Karpas-422 (cell line): ENCODE measurements at regions not wholly inside any gene's neighbourhood (a gene's known extent, or its start where the extent isn't known, plus 50 kb on each side); places are given as distances from the start of the nearest gene placed in this dataset.
A peak's percentile ranks its signal among the peaks of the same experiment; 100 is the strongest.

Experiments
- DNase-seq: peaks from one replicate; pipeline ENCODE4 v3.0.0-alpha.2; 2015
- H2AFZ ChIP-seq: fragments of 200-600 bp; sonication (generic); 2 replicates; pipeline ENCODE4 v1.6.1; 2014; ENCODE audit warnings: antibody characterized with exemption, low read length, mixed read lengths
- H3K27ac ChIP-seq: fragments of 200-600 bp; sonication (generic); 2 replicates; pipeline ENCODE4 v1.5.1; 2014; ENCODE audit warnings: mild to moderate bottlenecking, low read length, moderate library complexity
- H3K27me3 ChIP-seq: fragments of 200-600 bp; sonication (generic); 2 replicates; pipeline ENCODE4 v1.6.1; 2014; ENCODE audit warnings: low read length, mixed read lengths
- H3K36me3 ChIP-seq: fragments of 200-600 bp; sonication (generic); 2 replicates; pipeline ENCODE4 v1.6.1; 2014; ENCODE audit warnings: low read length, mixed read lengths; ENCODE audit not compliant: insufficient read depth
- H3K4me1 ChIP-seq: fragments of 200-600 bp; sonication (generic); 2 replicates; pipeline ENCODE4 v1.6.1; 2014; ENCODE audit warnings: mild to moderate bottlenecking, low read length, mixed read lengths
- H3K4me2 ChIP-seq: fragments of 200-600 bp; sonication (generic); 2 replicates; pipeline ENCODE4 v1.6.1; 2014; ENCODE audit warnings: low read length, low read depth, mild to moderate bottlenecking; ENCODE audit not compliant: poor library complexity, severe bottlenecking
- H3K4me3 ChIP-seq: fragments of 200-600 bp; sonication (generic); 2 replicates; pipeline ENCODE4 v1.5.1; 2014; ENCODE audit warnings: mild to moderate bottlenecking, antibody characterized with exemption, low read length, mixed read lengths
- H3K79me2 ChIP-seq: fragments of 200-600 bp; sonication (generic); 2 replicates; pipeline ENCODE4 v1.6.1; 2014; ENCODE audit warnings: mild to moderate bottlenecking, low read length, mixed read lengths
- H3K9ac ChIP-seq: fragments of 200-600 bp; sonication (generic); 2 replicates; pipeline ENCODE4 v1.6.0; 2014; ENCODE audit warnings: low read length
- H3K9me2 ChIP-seq: fragments of 200-600 bp; sonication (generic), shearing (Covaris generic); replicated peaks from 2 replicates; pipeline ENCODE4 v1.6.0; 2014; ENCODE audit warnings: mild to moderate bottlenecking, low read length, moderate library complexity; ENCODE audit not compliant: insufficient read depth
- H3K9me3 ChIP-seq: fragments of 300-700, 200-600 bp; sonication (generic); 2 replicates; pipeline ENCODE4 v1.6.1; 2014; ENCODE audit warnings: low read length, mixed read lengths
- H4K20me1 ChIP-seq: fragments of 200-600 bp; sonication (generic); 2 replicates; pipeline ENCODE4 v1.6.1; 2014; ENCODE audit warnings: mild to moderate bottlenecking, antibody characterized with exemption, low read length, low read depth; ENCODE audit not compliant: insufficient read depth

DNA sequence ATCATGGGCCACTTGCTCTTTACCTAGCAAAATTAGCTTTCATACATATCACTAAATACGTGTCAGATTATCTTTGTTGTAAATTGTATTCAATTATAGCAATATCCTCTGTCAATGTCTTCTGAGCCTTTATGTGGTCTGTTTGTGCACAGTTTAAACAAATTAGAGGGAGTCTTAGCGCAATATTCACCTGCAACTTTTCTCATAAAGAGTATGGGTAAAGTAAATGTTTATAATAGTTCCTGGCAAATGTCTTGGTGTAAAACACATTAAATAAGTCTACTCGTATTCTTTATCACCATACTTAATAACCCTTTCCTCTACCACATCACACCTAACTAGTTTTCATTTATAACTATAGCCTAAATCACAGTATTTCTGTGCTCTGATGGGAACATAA is 169.0 kb downstream of the PCSK1 start:
- H3K27ac ChIP-seq, result no peak overlapping the region
- no peak overlapping the region for H3K9ac ChIP-seq
- H3K4me1 ChIP-seq, result peaks cover 9% of the 10 kb centered on the region
- no peak overlapping the region for H2AFZ ChIP-seq
- no peak overlapping the region for H3K4me2 ChIP-seq
- H3K9me3 ChIP-seq, result 0 out of 2 replicates have a peak, but pooled peaks cover 5% of the 10 kb centered on the region
- H4K20me1 ChIP-seq, result no peaks in the 10 kb centered on the region
- H3K4me3 ChIP-seq, result no peak overlapping the region
- H3K36me3 ChIP-seq, result no peaks in the 10 kb centered on the region
- no peaks in the 10 kb centered on the region for H3K27me3 ChIP-seq
- DNase-seq, result no peak
- no peaks in the 10 kb centered on the region for H3K9me2 ChIP-seq
- H3K79me2 ChIP-seq, result no peaks in the 10 kb centered on the region

DNA sequence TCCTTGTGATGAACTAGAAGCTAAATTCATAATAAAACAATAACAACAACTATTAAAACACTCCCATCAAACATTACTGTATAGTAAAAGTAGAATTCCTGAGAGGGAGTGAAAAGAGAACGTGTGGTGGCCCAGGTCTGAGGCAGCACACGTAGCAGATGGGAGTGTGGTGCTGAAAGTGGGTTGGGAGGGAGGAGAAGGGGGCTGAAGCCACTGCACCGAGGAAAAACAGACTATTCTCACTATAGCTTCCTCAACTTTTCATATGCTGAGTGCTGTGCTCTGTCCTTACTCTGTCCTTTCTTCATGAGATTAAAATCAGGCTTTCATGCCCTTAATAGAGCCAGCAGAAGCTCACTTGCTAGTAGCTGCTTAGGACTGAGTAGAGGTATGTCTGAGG is 170.9 kb downstream of the PCSK1 start:
- no peak for DNase-seq
- Histone ChIP-seq H3K27me3 (no peaks in the 10 kb centered on the region), H3K27ac (no peak overlapping the region), H4K20me1 (no peaks in the 10 kb centered on the region), H3K4me2 (no peak overlapping the region), H3K4me3 (no peak overlapping the region), H3K9me3 (0 out of 2 replicates have a peak, but pooled peaks cover 5% of the 10 kb centered on the region), H3K9ac (no peak overlapping the region), H3K9me2 (no peaks in the 10 kb centered on the region), H3K36me3 (no peaks in the 10 kb centered on the region), H2AFZ (no peak overlapping the region), H3K79me2 (no peaks in the 10 kb centered on the region), H3K4me1 (peaks cover 15% of the 10 kb centered on the region)

DNA sequence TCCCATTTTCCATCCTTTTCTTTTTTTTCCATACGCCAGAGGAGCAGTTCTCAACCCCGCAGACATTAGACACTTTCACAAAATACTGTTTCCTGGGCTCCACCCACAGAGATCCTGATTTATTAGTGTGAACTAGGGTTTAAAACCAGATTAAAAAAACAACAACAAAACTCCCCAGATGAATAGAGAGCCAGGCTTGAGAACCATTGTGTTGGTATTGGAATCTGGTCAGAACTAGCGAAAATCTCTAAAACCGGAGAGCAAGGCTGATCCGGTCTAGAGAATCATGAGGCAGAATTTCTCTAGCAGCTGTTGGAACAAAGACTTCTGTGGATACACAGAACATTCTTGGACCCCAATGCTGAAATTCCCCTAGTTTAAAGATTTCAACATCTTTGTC is 173.0 kb downstream of the PCSK1 start:
- no peak overlapping the region for H3K4me2 ChIP-seq
- no peaks in the 10 kb centered on the region for H3K9me2 ChIP-seq
- no peaks in the 10 kb centered on the region for H3K79me2 ChIP-seq
- H2AFZ ChIP-seq, result no peak overlapping the region
- H4K20me1 ChIP-seq, result no peaks in the 10 kb centered on the region
- H3K9me3 ChIP-seq, result no peaks in the 10 kb centered on the region
- H3K9ac ChIP-seq, result no peak overlapping the region
- H3K36me3 ChIP-seq, result no peaks in the 10 kb centered on the region
- H3K27ac ChIP-seq, result no peak overlapping the region
- peaks cover 17% of the 10 kb centered on the region for H3K4me1 ChIP-seq
- DNase-seq, result no peak
- H3K27me3 ChIP-seq, result no peaks in the 10 kb centered on the region
- no peak overlapping the region for H3K4me3 ChIP-seq

DNA sequence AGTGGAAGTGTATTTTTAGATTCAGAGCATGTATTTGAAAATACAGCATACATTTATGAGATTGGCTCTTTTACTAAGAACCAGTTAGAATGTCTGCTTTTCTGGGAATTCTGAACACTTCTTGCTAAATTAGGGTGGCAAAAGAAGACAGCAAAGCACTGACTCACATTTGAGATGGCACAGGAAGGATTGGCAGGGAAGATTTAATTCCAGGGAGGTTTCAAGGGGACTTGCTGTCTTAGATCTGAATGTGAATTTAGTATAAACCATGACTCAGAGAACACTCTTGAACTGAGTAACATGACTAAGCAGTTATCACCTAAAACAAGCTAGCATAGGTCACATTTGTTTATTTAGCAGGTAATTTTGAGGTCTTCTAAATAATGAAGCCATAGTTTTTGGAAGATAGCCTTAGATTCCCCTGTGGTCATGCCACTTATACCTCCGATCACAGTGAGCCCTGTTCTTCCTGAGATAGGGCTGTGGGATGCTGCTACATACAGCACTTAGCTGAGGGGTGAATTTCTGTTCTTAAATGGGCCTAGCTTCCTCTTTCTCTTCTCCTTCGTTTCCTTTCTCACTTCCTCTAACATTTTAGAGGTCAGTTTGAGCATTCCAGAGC is 173.8 kb downstream of the PCSK1 start:
- Histone ChIP-seq H3K27me3 (no peaks in the 10 kb centered on the region), H3K79me2 (no peaks in the 10 kb centered on the region), H3K9me2 (no peaks in the 10 kb centered on the region), H2AFZ (peak overlapping the region; percentile 75; the same call in 1 of the 2 replicates), H3K9ac (peak overlapping the region; percentile 27; the same call in 1 of the 2 replicates), H3K9me3 (no peaks in the 10 kb centered on the region), H4K20me1 (no peaks in the 10 kb centered on the region), H3K4me1 (peaks cover 17% of the 10 kb centered on the region), H3K27ac (no peak overlapping the region), H3K36me3 (no peaks in the 10 kb centered on the region), H3K4me2 (peak overlapping the region; percentile 38), H3K4me3 (no peak overlapping the region)
- DNase-seq, result peak; percentile 57

DNA sequence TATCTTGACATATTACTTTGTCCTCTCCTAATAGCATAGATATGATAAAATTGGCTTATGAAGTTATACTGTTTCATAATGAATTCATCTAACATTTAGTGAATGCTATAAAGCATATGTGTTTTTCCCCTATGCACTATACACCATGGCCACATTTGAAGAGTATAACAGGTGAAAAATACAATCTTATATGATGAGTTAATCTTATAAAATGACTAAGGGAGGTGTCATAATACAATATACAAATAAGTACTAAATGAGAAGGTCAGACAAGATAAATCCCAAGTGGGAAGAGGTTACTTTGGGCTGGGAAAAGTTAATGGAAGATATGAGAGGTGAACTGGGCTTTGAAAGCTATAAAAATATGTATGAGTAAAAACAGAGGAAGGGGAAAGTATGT is 174.4 kb downstream of the PCSK1 start:
- H3K9ac ChIP-seq, result no peak overlapping the region
- no peak overlapping the region for H3K4me3 ChIP-seq
- H4K20me1 ChIP-seq, result no peaks in the 10 kb centered on the region
- DNase-seq, result no peak
- H3K27ac ChIP-seq, result no peak overlapping the region
- H3K4me1 ChIP-seq, result peaks cover 17% of the 10 kb centered on the region
- H3K36me3 ChIP-seq, result no peaks in the 10 kb centered on the region
- H2AFZ ChIP-seq, result no peak overlapping the region; the same call in 1 of the 2 replicates
- no peaks in the 10 kb centered on the region for H3K9me3 ChIP-seq
- H3K79me2 ChIP-seq, result no peaks in the 10 kb centered on the region
- H3K9me2 ChIP-seq, result no peaks in the 10 kb centered on the region
- H3K4me2 ChIP-seq, result peak overlapping the region; percentile 38
- no peaks in the 10 kb centered on the region for H3K27me3 ChIP-seq

DNA sequence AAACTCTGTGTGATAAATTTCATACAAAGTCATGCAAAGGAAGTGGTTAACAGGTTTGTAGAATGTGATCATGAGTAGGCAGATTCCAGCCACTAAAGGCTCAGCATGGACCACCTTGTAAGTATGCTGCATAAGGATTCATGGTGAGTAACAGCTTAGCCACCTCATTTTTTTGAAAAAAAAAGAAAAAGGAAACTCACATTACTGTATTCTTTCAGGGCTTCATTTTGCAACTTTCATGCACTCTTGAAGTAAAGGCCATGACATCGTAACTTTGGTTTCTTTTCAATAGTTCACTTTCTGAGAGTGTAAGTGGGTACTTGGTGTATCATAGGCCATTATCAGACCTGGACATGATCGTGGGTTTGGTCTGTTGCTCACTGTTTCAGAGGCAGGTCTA is 175.1 kb downstream of the PCSK1 start:
- no peaks in the 10 kb centered on the region for H4K20me1 ChIP-seq
- H3K27me3 ChIP-seq, result no peaks in the 10 kb centered on the region
- no peak overlapping the region for H3K4me2 ChIP-seq
- H3K9me2 ChIP-seq, result no peaks in the 10 kb centered on the region
- H3K9me3 ChIP-seq, result no peaks in the 10 kb centered on the region
- H2AFZ ChIP-seq, result no peak overlapping the region
- no peak overlapping the region for H3K9ac ChIP-seq
- H3K4me3 ChIP-seq, result no peak overlapping the region
- no peaks in the 10 kb centered on the region for H3K79me2 ChIP-seq
- no peak overlapping the region for H3K27ac ChIP-seq
- DNase-seq, result no peak
- H3K4me1 ChIP-seq, result peaks cover 17% of the 10 kb centered on the region
- no peaks in the 10 kb centered on the region for H3K36me3 ChIP-seq

DNA sequence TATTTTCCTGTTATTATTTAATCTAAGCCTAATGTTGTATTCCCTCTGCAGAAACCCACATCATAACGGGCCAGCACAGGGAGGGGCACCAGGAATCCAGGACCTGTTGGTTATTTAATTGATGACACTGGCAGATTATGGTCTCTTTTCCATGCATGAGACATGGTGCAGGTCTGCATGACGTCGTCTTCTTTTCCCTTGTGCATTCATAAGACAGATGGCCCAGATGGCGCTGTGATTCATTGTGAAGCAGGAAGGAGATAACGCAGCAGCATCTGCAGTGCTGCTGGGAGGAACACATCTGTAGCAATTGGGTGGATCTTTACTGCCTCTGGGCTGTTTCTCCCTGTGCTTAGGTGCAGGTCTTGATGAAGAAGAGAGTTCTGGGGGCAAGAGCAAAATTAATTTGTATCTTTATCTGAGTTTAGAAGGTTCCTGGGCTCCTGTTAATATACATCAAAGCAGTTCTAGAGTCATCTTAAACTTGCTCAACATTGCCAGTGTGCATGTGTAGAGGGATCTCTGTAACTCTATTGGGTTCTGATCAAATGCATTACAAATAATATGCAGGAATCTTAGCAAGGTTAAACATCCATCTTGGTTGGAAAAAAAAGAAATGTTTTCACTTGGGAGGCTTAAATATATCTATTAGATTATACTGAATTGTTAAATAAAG is 176.1 kb downstream of the PCSK1 start:
- H3K79me2 ChIP-seq, result no peaks in the 10 kb centered on the region
- H3K9ac ChIP-seq, result no peak overlapping the region
- DNase-seq, result peak; percentile 65
- no peak overlapping the region for H3K4me2 ChIP-seq
- H3K9me3 ChIP-seq, result no peaks in the 10 kb centered on the region
- no peaks in the 10 kb centered on the region for H3K36me3 ChIP-seq
- H3K9me2 ChIP-seq, result no peaks in the 10 kb centered on the region
- no peak overlapping the region for H3K4me3 ChIP-seq
- H3K4me1 ChIP-seq, result peaks cover 17% of the 10 kb centered on the region
- no peak overlapping the region for H2AFZ ChIP-seq
- H3K27ac ChIP-seq, result no peak overlapping the region
- no peaks in the 10 kb centered on the region for H4K20me1 ChIP-seq
- H3K27me3 ChIP-seq, result no peaks in the 10 kb centered on the region

DNA sequence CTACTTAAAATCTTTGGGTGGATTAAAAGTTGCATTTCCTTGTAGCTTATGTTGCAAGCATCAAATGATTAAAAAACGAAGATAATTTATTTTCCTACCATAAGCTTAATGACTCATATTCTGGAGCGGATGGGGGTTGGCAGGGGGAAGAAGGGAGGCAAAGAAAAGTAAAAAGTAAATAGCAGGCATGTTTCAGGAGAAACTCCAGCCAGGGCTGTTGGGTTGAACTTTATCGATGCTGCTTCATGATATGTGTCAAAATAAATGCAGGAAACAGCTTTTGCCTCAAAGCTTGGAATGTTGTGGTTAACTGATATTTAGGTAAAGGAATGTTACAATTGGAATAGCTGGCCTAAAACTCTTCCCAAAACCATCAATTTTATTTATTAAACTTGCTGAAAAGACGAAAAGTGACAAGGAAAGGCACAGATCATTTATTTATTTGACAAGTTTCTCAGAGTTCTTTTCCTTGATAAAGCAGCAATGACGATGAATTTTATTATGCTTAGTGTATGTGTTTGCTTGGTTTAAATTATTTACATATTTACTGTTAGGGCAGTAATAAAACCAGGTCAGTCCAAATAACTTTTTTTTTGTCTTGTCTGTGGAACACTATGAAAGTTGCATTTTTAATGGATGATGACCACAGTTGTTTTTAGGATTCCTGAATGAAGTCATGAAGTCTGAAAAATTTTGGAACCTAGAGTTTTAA is 177.9 kb downstream of the PCSK1 start:
- no peaks in the 10 kb centered on the region for H3K9me3 ChIP-seq
- H3K4me3 ChIP-seq, result no peak overlapping the region
- H3K9ac ChIP-seq, result no peak overlapping the region
- peaks cover 17% of the 10 kb centered on the region for H3K4me1 ChIP-seq
- H4K20me1 ChIP-seq, result no peaks in the 10 kb centered on the region
- no peak overlapping the region for H2AFZ ChIP-seq
- H3K27me3 ChIP-seq, result no peaks in the 10 kb centered on the region
- H3K4me2 ChIP-seq, result no peak overlapping the region
- no peak for DNase-seq
- H3K27ac ChIP-seq, result no peak overlapping the region
- no peaks in the 10 kb centered on the region for H3K9me2 ChIP-seq
- H3K79me2 ChIP-seq, result no peaks in the 10 kb centered on the region
- H3K36me3 ChIP-seq, result no peaks in the 10 kb centered on the region
